H9 (cell line): ENCODE measurements at regions not wholly inside any gene's neighbourhood (a gene's known extent, or its start where the extent isn't known, plus 50 kb on each side); places are given as distances from the start of the nearest gene placed in this dataset.

Experiments used
- DNase-seq: peaks from one replicate; pipeline ENCODE4 v3.0.0-alpha.2; 2017
- H2AFZ ChIP-seq: one replicate; pipeline ENCODE4 v1.6.1; 2013; ENCODE audit warnings: mild to moderate bottlenecking, low read length, control low read depth, moderate library complexity
- H2AK5ac ChIP-seq: 2 replicates; pipeline ENCODE4 v1.6.1; 2013; ENCODE audit warnings: low read length, control low read depth, mixed read lengths; ENCODE audit not compliant: insufficient read length
- H2BK120ac ChIP-seq: one replicate; pipeline ENCODE4 v1.6.1; 2013; ENCODE audit warnings: low read depth, mild to moderate bottlenecking, low read length, control low read depth, inconsistent platforms; ENCODE audit not compliant: poor library complexity, severe bottlenecking
- H2BK12ac ChIP-seq: 2 replicates; pipeline ENCODE4 v1.6.1; 2013; ENCODE audit warnings: low read length, control low read depth, mixed read lengths, low read depth; ENCODE audit not compliant: insufficient read length
- H2BK15ac ChIP-seq: 2 replicates; pipeline ENCODE4 v1.6.1; 2013; ENCODE audit warnings: low read depth, low read length, control low read depth
- H2BK20ac ChIP-seq: one replicate; pipeline ENCODE4 v1.6.1; 2013; ENCODE audit warnings: low read depth, mild to moderate bottlenecking, low read length, control low read depth, inconsistent platforms; ENCODE audit not compliant: poor library complexity, severe bottlenecking
- H2BK5ac ChIP-seq: 2 replicates; pipeline ENCODE4 v1.6.1; 2013; ENCODE audit warnings: low read length, control low read depth, mixed read lengths; ENCODE audit not compliant: insufficient read length
- H3K14ac ChIP-seq: 2 replicates; pipeline ENCODE4 v1.6.1; 2013; ENCODE audit warnings: low read length, control low read depth; ENCODE audit not compliant: insufficient read depth
- H3K18ac ChIP-seq: 2 replicates; pipeline ENCODE4 v1.6.1; 2013; ENCODE audit warnings: low read depth, mild to moderate bottlenecking, mixed read lengths, low read length, control low read depth; ENCODE audit not compliant: insufficient read length
- H3K23ac ChIP-seq: 2 replicates; pipeline ENCODE4 v1.6.1; 2013; ENCODE audit warnings: low read length, control low read depth, mixed read lengths, low read depth; ENCODE audit not compliant: insufficient read length
- H3K23me2 ChIP-seq: 2 replicates; pipeline ENCODE4 v1.6.1; 2013; ENCODE audit warnings: low read depth, mild to moderate bottlenecking, mixed read lengths, low read length, control low read depth; ENCODE audit not compliant: insufficient read length, poor library complexity, severe bottlenecking
- H3K27ac ChIP-seq: 2 replicates; pipeline ENCODE4 v1.5.1; 2013; ENCODE audit warnings: low read length, control low read depth, mixed read lengths, low read depth; ENCODE audit not compliant: insufficient read length
- H3K27me3 ChIP-seq: 2 replicates; pipeline ENCODE4 v1.6.1; 2013; ENCODE audit warnings: low read length, control low read depth, inconsistent platforms; ENCODE audit not compliant: insufficient read depth
- H3K4ac ChIP-seq: 2 replicates; pipeline ENCODE4 v1.6.1; 2013; ENCODE audit warnings: low read depth, mild to moderate bottlenecking, control low read depth, inconsistent platforms, low read length, moderate library complexity
- H3K4me1 ChIP-seq: 2 replicates; pipeline ENCODE4 v1.6.1; 2013; ENCODE audit warnings: low read length, control low read depth, inconsistent platforms; ENCODE audit not compliant: insufficient read depth
- H3K4me2 ChIP-seq: 2 replicates; pipeline ENCODE4 v1.6.1; 2013; ENCODE audit warnings: low read length, control low read depth, mixed read lengths; ENCODE audit not compliant: insufficient read length, insufficient read depth
- H3K56ac ChIP-seq: 2 replicates; pipeline ENCODE4 v1.6.1; 2013; ENCODE audit warnings: low read depth, mild to moderate bottlenecking, mixed read lengths, low read length, control low read depth; ENCODE audit not compliant: insufficient read length
- H3K79me1 ChIP-seq: 2 replicates; pipeline ENCODE4 v1.6.1; 2013; ENCODE audit warnings: low read depth, mild to moderate bottlenecking, moderate library complexity, low read length, control low read depth, inconsistent platforms; ENCODE audit not compliant: insufficient read depth, poor library complexity, severe bottlenecking
- H3K79me2 ChIP-seq: 2 replicates; pipeline ENCODE4 v1.6.1; 2013; ENCODE audit warnings: low read length, control low read depth, inconsistent platforms; ENCODE audit not compliant: insufficient read depth
- H3K9ac ChIP-seq: 2 replicates; pipeline ENCODE4 v1.6.1; 2013; ENCODE audit warnings: low read length, control low read depth, mixed read lengths; ENCODE audit not compliant: insufficient read length; ENCODE audit errors: extremely low read depth
- H3K9me3 ChIP-seq: one replicate; pipeline ENCODE4 v1.6.1; 2013; ENCODE audit warnings: low read depth, low read length, inconsistent platforms; ENCODE audit not compliant: control insufficient read depth
- H3T11ph ChIP-seq: one replicate; pipeline ENCODE4 v1.6.1; 2013; ENCODE audit warnings: mild to moderate bottlenecking, low read length, control low read depth, inconsistent platforms
- H4K20me1 ChIP-seq: one replicate; pipeline ENCODE4 v1.6.1; 2013; ENCODE audit not compliant: control insufficient read depth, insufficient read length, insufficient read depth
- H4K5ac ChIP-seq: 2 replicates; pipeline ENCODE4 v1.6.1; 2013; ENCODE audit warnings: low read depth, mild to moderate bottlenecking, mixed read lengths, low read length, control low read depth; ENCODE audit not compliant: insufficient read length
- H4K8ac ChIP-seq: replicated peaks from 2 replicates; pipeline ENCODE4 v1.6.1; 2013; ENCODE audit warnings: low read length, control low read depth, mixed read lengths, low read depth; ENCODE audit not compliant: insufficient read length
- H4K91ac ChIP-seq: 2 replicates; pipeline ENCODE4 v1.6.1; 2013; ENCODE audit warnings: low read depth, mild to moderate bottlenecking, moderate library complexity, mixed read lengths, low read length, control low read depth; ENCODE audit not compliant: insufficient read length
- H3K27ac Mint-ChIP-seq, 3 experiments: 2 replicates in 2 of 3; 3 replicates in 1 of 3; pipeline ENCODE4 v1.8.0; 2020 to 2021; ENCODE audit warnings: mixed read lengths in 3 of 3, mild to moderate bottlenecking in 1 of 3, moderate library complexity in 1 of 3
- H3K27me3 Mint-ChIP-seq: 2 replicates; pipeline ENCODE4 v1.8.0; 2021; ENCODE audit warnings: low read depth, mild to moderate bottlenecking, moderate library complexity, mixed read lengths
- H3K36me3 Mint-ChIP-seq, 3 experiments: 2 replicates in 2 of 3; 3 replicates in 1 of 3; pipeline ENCODE4 v1.8.0; 2020 to 2021; ENCODE audit warnings: low read depth in 3 of 3, mixed read lengths in 3 of 3; ENCODE audit not compliant: insufficient read depth in 1 of 3
- H3K4me1 Mint-ChIP-seq, 2 experiments: 2 replicates each; pipeline ENCODE4 v1.8.0; 2020; ENCODE audit warnings: mixed read lengths in 2 of 2
- H3K4me3 Mint-ChIP-seq, 2 experiments: 2 replicates in 1 of 2; 3 replicates in 1 of 2; pipeline ENCODE4 v1.8.0; 2020 to 2021; ENCODE audit warnings: mild to moderate bottlenecking in 2 of 2, mixed read lengths in 2 of 2, moderate library complexity in 1 of 2
- H3K9me3 Mint-ChIP-seq, 2 experiments: 2 replicates in 1 of 2; 3 replicates in 1 of 2; pipeline ENCODE4 v1.8.0; 2020; ENCODE audit warnings: mild to moderate bottlenecking in 2 of 2, mixed read lengths in 2 of 2, moderate library complexity in 1 of 2
- WGBS: extraction: QIAGEN DNeasy Blood & Tissue Kit; methylation state at CpG from one replicate; pipeline ENCODE4 v1.1.7; 2013; ENCODE audit warnings: missing lambda C conversion rate, low lambda C conversion rate, mixed read lengths; ENCODE audit not compliant: insufficient read length; ENCODE audit errors: extremely low coverage; 5-methylcytosine and 5-hydroxymethylcytosine counted together
- TF ChIP-seq, protein P1 (sequence below): fragments of 200-600 bp; sonication (generic); conservative IDR thresholded peaks from 3 replicates; pipeline ENCODE4 v1.8.0; 2021; ENCODE audit warnings: antibody characterized with exemption, mild to moderate bottlenecking

DNA sequence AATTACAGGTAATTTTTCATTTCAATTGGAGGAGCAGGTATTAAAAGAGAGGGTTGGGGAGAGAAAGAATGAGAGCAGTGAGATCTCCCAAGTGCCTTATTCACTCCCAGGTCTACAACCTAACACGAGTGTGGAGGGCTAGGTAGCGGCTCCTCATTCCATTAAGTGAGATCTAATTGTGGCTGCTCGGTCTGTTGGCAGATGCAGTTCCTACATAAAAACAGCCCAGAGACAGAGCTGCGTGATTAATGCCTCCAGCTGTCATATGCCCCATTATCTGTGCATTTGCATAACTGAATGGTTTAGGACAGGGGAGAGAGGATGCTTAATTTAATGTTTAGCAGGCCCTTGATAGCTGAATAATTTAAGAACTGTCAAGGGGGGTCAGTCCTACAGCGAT lies 100.5 kb downstream of the PSAT1 start:
- Mint-ChIP-seq H3K4me3 (peak overlapping the region in 1 of 2 experiments; percentile 2; a peak in 1 of 5 replicates), H3K36me3 (peaks cover 14 to 23% (median 20%) of the 10 kb centered on the region in 3 experiments)
- no peak overlapping the region for H3K14ac ChIP-seq

More for the DNA sequence above, 100.5 kb downstream of the PSAT1 start:
- Histone ChIP-seq H4K8ac (no peak overlapping the region), H3K4me1 (peaks cover 15% of the 10 kb centered on the region), H3K56ac (no peak overlapping the region), H4K20me1 (no peaks in the 10 kb centered on the region), H2AFZ (no peak overlapping the region), H2BK12ac (no peak overlapping the region), H3K23ac (no peak overlapping the region), H3K18ac (no peak overlapping the region), H3K27me3 (no peaks in the 10 kb centered on the region), H3K4me2 (no peak overlapping the region), H3K9me3 (peaks cover 8% of the 10 kb centered on the region), H2BK15ac (no peak overlapping the region), H2BK20ac (no peak overlapping the region), H4K5ac (no peak overlapping the region), H2BK120ac (no peak overlapping the region), H3K4ac (no peak overlapping the region), H2BK5ac (no peak overlapping the region), H2AK5ac (no peak overlapping the region), H3T11ph (no peak overlapping the region), H3K79me1 (no peaks in the 10 kb centered on the region), H3K27ac (no peak overlapping the region), H3K9ac (no peak overlapping the region), H3K79me2 (no peaks in the 10 kb centered on the region), H4K91ac (no peak overlapping the region), H3K23me2 (no peaks in the 10 kb centered on the region)
- WGBS: no CpG with 5 or more reads among the region's 5 CpGs
- Mint-ChIP-seq H3K4me1 (peaks cover 41 to 42% of the 10 kb centered on the region in 2 experiments), H3K27ac (peak overlapping the region in 1 of 3 experiments; percentile 96; a peak in 3 of 7 replicates), H3K9me3 (peaks cover 22 to 26% of the 10 kb centered on the region in 2 experiments), H3K27me3 (no peaks in the 10 kb centered on the region)
- DNase-seq: no peak
- TF ChIP-seq, protein P1, sequence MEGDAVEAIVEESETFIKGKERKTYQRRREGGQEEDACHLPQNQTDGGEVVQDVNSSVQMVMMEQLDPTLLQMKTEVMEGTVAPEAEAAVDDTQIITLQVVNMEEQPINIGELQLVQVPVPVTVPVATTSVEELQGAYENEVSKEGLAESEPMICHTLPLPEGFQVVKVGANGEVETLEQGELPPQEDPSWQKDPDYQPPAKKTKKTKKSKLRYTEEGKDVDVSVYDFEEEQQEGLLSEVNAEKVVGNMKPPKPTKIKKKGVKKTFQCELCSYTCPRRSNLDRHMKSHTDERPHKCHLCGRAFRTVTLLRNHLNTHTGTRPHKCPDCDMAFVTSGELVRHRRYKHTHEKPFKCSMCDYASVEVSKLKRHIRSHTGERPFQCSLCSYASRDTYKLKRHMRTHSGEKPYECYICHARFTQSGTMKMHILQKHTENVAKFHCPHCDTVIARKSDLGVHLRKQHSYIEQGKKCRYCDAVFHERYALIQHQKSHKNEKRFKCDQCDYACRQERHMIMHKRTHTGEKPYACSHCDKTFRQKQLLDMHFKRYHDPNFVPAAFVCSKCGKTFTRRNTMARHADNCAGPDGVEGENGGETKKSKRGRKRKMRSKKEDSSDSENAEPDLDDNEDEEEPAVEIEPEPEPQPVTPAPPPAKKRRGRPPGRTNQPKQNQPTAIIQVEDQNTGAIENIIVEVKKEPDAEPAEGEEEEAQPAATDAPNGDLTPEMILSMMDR: no peak
